Retinal pigment epithelial cell (primary cell): ENCODE measurements at regions not wholly inside any gene's neighbourhood (a gene's known extent, or its start where the extent isn't known, plus 50 kb on each side); places are given as distances from the start of the nearest gene placed in this dataset.

Source experiments
- DNase-seq: peaks from one replicate; pipeline ENCODE4 v3.0.0-alpha.2; 2010; ENCODE audit warnings: low read depth
- H3K4me3 ChIP-seq: 2 replicates; pipeline ENCODE4 v1.5.1; 2011; ENCODE audit warnings: mild to moderate bottlenecking, low read length, control low read depth, moderate library complexity
- CTCF ChIP-seq: conservative IDR thresholded peaks from 2 replicates; pipeline ENCODE4 v1.5.1; 2011; ENCODE audit warnings: low read depth, low read length, control low read depth, inconsistent platforms

- TF ChIP-seq CTCF = no peak
- DNase-seq = no peak
- H3K4me3 ChIP-seq = no peak overlapping the region
These were observed 61.9 kb upstream of the BMP6 start for GRCh38 chr6:7664003-7664402.

- H3K4me3 ChIP-seq = no peak overlapping the region
- no peak for DNase-seq
- TF ChIP-seq CTCF = no peak
These were observed 57.0 kb upstream of the BMP6 start for GRCh38 chr6:7668936-7669335.

- no peak for TF ChIP-seq CTCF
- DNase-seq = no peak
- H3K4me3 ChIP-seq = no peak overlapping the region
These were observed 56.2 kb upstream of the BMP6 start for GRCh38 chr6:7669742-7670141.

- DNase-seq = no peak
- TF ChIP-seq CTCF = no peak
- no peak overlapping the region for H3K4me3 ChIP-seq
These were observed 54.8 kb upstream of the BMP6 start for GRCh38 chr6:7671076-7671475.

GRCh38 chr6:7671581-7671980 is 54.3 kb upstream of the BMP6 start:
- no peak for DNase-seq
- no peak overlapping the region for H3K4me3 ChIP-seq
- no peak for TF ChIP-seq CTCF

GRCh38 chr6:7672066-7673062 is 53.5 kb upstream of the BMP6 start:
- H3K4me3 ChIP-seq = peak overlapping the region; percentile 55
- peak; percentile 26 for DNase-seq
- no peak for TF ChIP-seq CTCF

- peak overlapping the region; percentile 55 for H3K4me3 ChIP-seq
- TF ChIP-seq CTCF = peak; percentile 25
- DNase-seq = peak; percentile 18
These were observed 52.8 kb upstream of the BMP6 start for GRCh38 chr6:7673063-7673536.
